ENCODE measurements at regions not wholly inside any gene's neighbourhood (a gene's known extent, or its start where the extent isn't known, plus 50 kb on each side); places are given as distances from the start of the nearest gene placed in this dataset.

DNA sequence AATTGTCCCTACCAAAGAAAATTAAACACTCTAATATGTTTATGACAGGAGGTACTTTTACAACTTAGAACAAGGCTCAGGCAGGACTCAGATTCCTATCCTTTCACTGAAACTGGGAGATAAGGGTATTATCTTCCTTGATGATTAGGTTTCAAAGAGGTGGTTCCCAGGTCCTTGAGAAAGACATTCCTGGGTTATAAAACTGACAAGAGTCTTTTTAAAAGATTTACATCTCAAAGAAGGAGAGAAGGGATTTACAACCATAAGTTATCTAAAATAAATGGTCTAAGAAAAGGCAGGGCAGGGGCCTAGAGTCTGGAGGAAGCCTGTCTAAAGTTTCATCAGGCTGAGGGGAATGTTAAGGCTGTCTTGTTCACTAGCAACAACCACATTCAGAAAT, 1492.5 kb downstream of the HACE1 start:
- intact Hi-C loops (cut with DNase I), result no loop called here
- Histone ChIP-seq H3K4me3 (no peak overlapping the region), H3K27me3 (no peaks in the 10 kb centered on the region), H3K36me3 (no peaks in the 10 kb centered on the region), H3K27ac (no peak overlapping the region), H3K9me3 (no peaks in the 10 kb centered on the region), H3K4me1 (no peaks in the 10 kb centered on the region)
- ATAC-seq, result no peak
- DNase-seq, result no peak
- TF ChIP-seq, protein P1, sequence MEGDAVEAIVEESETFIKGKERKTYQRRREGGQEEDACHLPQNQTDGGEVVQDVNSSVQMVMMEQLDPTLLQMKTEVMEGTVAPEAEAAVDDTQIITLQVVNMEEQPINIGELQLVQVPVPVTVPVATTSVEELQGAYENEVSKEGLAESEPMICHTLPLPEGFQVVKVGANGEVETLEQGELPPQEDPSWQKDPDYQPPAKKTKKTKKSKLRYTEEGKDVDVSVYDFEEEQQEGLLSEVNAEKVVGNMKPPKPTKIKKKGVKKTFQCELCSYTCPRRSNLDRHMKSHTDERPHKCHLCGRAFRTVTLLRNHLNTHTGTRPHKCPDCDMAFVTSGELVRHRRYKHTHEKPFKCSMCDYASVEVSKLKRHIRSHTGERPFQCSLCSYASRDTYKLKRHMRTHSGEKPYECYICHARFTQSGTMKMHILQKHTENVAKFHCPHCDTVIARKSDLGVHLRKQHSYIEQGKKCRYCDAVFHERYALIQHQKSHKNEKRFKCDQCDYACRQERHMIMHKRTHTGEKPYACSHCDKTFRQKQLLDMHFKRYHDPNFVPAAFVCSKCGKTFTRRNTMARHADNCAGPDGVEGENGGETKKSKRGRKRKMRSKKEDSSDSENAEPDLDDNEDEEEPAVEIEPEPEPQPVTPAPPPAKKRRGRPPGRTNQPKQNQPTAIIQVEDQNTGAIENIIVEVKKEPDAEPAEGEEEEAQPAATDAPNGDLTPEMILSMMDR (IDR thresholded peaks at IDR 0.05), result no peak
- TF ChIP-seq POLR2A (IDR thresholded peaks at IDR 0.05), result no peak

DNA sequence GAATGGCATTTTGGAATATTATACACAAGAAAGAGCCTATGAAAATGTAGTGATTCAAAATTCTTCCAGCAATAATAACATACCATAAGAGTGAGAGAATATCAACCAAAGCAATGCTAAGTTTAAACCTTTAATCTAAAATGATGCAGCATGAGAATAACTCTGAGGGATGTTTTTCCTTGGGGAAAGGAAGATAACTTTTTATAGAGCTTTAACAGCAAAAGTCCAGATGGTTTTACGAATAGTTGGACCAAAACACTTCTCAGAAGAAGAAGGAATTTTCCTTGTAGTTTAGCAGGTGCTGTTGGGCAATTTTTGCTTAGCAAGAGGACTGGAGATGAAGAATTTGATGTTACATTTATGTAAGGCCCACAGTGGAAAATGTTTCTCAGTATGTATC, 1503.2 kb downstream of the HACE1 start:
- TF ChIP-seq POLR2A (IDR thresholded peaks at IDR 0.05), result no peak
- TF ChIP-seq, protein P1 (IDR thresholded peaks at IDR 0.05), result no peak
- Histone ChIP-seq H3K36me3 (no peaks in the 10 kb centered on the region), H3K4me3 (no peak overlapping the region), H3K27me3 (no peaks in the 10 kb centered on the region), H3K9me3 (no peaks in the 10 kb centered on the region), H3K4me1 (no peaks in the 10 kb centered on the region), H3K27ac (no peak overlapping the region)
- intact Hi-C loops (cut with DNase I), result no loop called here
- WGBS (ENCODE audit: insufficient coverage, low coverage, low lambda C conversion rate, missing lambda C conversion rate), result 20% methylated on average over 1 of the region's 1 CpG
- DNase-seq (no peak), ATAC-seq (no peak)

DNA sequence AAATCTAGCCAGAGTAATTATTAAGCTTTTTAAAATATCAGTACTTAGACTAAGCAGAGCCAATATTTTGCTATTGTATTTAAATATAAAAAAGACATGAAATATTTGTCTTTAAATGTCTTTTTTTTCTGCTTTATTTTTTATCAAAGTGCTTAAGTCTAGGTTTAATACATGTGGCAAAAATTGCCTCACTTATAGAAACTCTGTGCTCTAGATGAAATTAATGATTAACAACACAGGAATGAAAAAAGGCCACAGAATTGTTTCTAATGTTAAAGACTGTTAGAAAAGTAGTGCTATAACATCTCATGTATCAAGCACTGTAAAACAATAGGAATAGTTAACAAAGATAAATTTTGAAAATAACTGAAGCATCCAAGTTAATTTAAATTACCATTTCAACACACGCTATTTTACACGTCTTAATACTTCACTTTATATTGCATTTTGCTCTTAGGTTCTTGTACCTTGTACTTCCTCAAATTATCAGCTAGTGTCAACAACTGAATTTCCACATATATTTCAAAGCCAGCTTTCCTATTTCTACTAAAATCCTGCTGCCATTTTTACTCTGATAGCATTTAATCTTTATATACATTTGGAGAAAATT, 1515.1 kb downstream of the HACE1 start:
- no peaks in the 10 kb centered on the region for H3K9me3 ChIP-seq
- H3K27me3 ChIP-seq, result no peaks in the 10 kb centered on the region
- ATAC-seq, result peak; percentile 63 to 96 (median 84)
- intact Hi-C loops (cut with DNase I), result no loop called here
- no peak overlapping the region for H3K27ac ChIP-seq
- H3K4me3 ChIP-seq, result peak overlapping the region in 1 of 3 donors; percentile 2
- DNase-seq, result no peak
- H3K4me1 ChIP-seq, result peaks cover 0 to 4% (median 0%) of the 10 kb centered on the region in 4 donors
- no peaks in the 10 kb centered on the region for H3K36me3 ChIP-seq
- no peak for TF ChIP-seq POLR2A (IDR thresholded peaks at IDR 0.05)
- TF ChIP-seq, protein P1 (IDR thresholded peaks at IDR 0.05), result no peak
- 41% methylated on average over 2 of the region's 2 CpGs for WGBS (ENCODE audit: insufficient coverage, low coverage, low lambda C conversion rate, missing lambda C conversion rate)

DNA sequence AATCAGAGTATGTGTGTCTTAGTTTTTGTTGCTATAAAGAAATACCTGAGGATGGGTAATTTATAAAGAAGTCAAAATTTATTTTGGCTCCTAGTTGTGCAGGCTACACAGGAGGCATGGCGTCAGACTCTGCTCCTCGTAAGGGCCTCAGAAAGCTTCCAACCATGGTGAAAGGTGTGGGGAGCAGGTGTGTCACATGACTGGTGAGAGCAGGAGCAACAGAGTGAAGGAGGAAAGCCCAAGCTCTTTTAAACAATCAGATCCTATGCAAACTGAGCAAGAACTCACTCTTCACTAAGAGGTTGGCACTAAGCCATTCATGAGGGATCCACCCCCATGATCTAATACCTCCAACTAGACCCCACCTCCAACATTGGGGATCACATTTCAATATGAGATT, 1524.3 kb downstream of the HACE1 start:
- H3K4me3 ChIP-seq, result no peak overlapping the region
- no peaks in the 10 kb centered on the region for H3K4me1 ChIP-seq
- no peaks in the 10 kb centered on the region for H3K36me3 ChIP-seq
- ATAC-seq (no peak), DNase-seq (no peak)
- WGBS (ENCODE audit: insufficient coverage, low coverage, low lambda C conversion rate, missing lambda C conversion rate), result 87% methylated on average over 2 of the region's 2 CpGs
- TF ChIP-seq, protein P1 (IDR thresholded peaks at IDR 0.05), result no peak
- no peak for TF ChIP-seq POLR2A (IDR thresholded peaks at IDR 0.05)
- H3K27me3 ChIP-seq, result no peaks in the 10 kb centered on the region
- intact Hi-C loops (cut with DNase I), result no loop called here
- no peak overlapping the region for H3K27ac ChIP-seq
- H3K9me3 ChIP-seq, result no peaks in the 10 kb centered on the region
